ENCODE measurements at regions not wholly inside any gene's neighbourhood (a gene's known extent, or its start where the extent isn't known, plus 50 kb on each side); places are given as distances from the start of the nearest gene placed in this dataset.

- no peaks in the 10 kb centered on the region for H3K79me2 ChIP-seq (ENCODE audit: insufficient read depth, low read length)
- Mint-ChIP-seq H3K27me3 (ENCODE audit: low read depth) (peaks cover 61% of the 10 kb centered on the region), H3K4me3 (no peak overlapping the region), H3K9me3 (no peaks in the 10 kb centered on the region; a peak in 1 of 5 replicates), H3K27ac (no peak overlapping the region), H3K4me1 (no peaks in the 10 kb centered on the region), H3K36me3 (ENCODE audit: insufficient read depth in 1 of 3, low read depth in 3 of 3) (no peaks in the 10 kb centered on the region; a peak in 1 of 7 replicates)
- no peaks in the 10 kb centered on the region for H3K9me3 ChIP-seq (ENCODE audit: control insufficient read depth, low read depth, low read length)
- no peak for TF ChIP-seq CTCF (conservative IDR thresholded peaks at IDR 0.05)
- H3K14ac ChIP-seq (ENCODE audit: insufficient read depth, low read length) = no peak overlapping the region
- H2BK12ac ChIP-seq (ENCODE audit: insufficient read length, low read depth, low read length) = no peak overlapping the region
- H2BK15ac ChIP-seq (ENCODE audit: low read depth, low read length) = no peak overlapping the region
- H2AFZ ChIP-seq (ENCODE audit: low read length) = no peak overlapping the region
- no peaks in the 10 kb centered on the region for H3K79me1 ChIP-seq (ENCODE audit: insufficient read depth, low read depth, low read length, poor library complexity, severe bottlenecking)
- H3K4me2 ChIP-seq (ENCODE audit: insufficient read depth, insufficient read length, low read length) = no peak overlapping the region
- H3T11ph ChIP-seq (ENCODE audit: low read length) = no peak overlapping the region
- H2AK5ac ChIP-seq (ENCODE audit: insufficient read length, low read length) = no peak overlapping the region
- no peak overlapping the region for H3K9ac ChIP-seq (ENCODE audit: extremely low read depth, insufficient read length, low read length)
- H3K18ac ChIP-seq (ENCODE audit: insufficient read length, low read depth, low read length) = no peak overlapping the region
- H4K5ac ChIP-seq (ENCODE audit: insufficient read length, low read depth, low read length) = no peak overlapping the region
- H2BK20ac ChIP-seq (ENCODE audit: low read depth, low read length, poor library complexity, severe bottlenecking) = no peak overlapping the region
- H3K23me2 ChIP-seq (ENCODE audit: insufficient read length, low read depth, low read length, poor library complexity, severe bottlenecking) = no peaks in the 10 kb centered on the region
- no CpG with 5 or more reads among the region's 9 CpGs for WGBS (ENCODE audit: extremely low coverage, insufficient read length, low lambda C conversion rate)
- H4K91ac ChIP-seq (ENCODE audit: insufficient read length, low read depth, low read length) = no peak overlapping the region
- H2BK5ac ChIP-seq (ENCODE audit: insufficient read length, low read length) = no peak overlapping the region
- H3K27me3 ChIP-seq (ENCODE audit: insufficient read depth, low read length) = no peaks in the 10 kb centered on the region
- H3K4me1 ChIP-seq (ENCODE audit: insufficient read depth, low read length) = no peaks in the 10 kb centered on the region
- H4K20me1 ChIP-seq (ENCODE audit: control insufficient read depth, insufficient read depth, insufficient read length) = no peaks in the 10 kb centered on the region
- no peak overlapping the region for H4K8ac ChIP-seq (replicated peaks; ENCODE audit: insufficient read length, low read depth, low read length)
- H3K56ac ChIP-seq (ENCODE audit: insufficient read length, low read depth, low read length) = no peak overlapping the region
- DNase-seq = no peak
- no peak overlapping the region for H2BK120ac ChIP-seq (ENCODE audit: low read depth, low read length, poor library complexity, severe bottlenecking)
- no peak overlapping the region for H3K4ac ChIP-seq (ENCODE audit: low read depth, low read length)
- no peak overlapping the region for H3K23ac ChIP-seq (ENCODE audit: insufficient read length, low read depth, low read length)
- H3K27ac ChIP-seq (ENCODE audit: insufficient read length, low read depth, low read length) = no peak overlapping the region
These were observed 180.9 kb upstream of the UBE3A start for GRCh38 chr15:25619761-25620160.
